ENCODE measurements at regions not wholly inside any gene's neighbourhood (a gene's known extent, or its start where the extent isn't known, plus 50 kb on each side); places are given as distances from the start of the nearest gene placed in this dataset.
A peak's percentile ranks its signal among the peaks of the same experiment; 100 is the strongest.

DNA sequence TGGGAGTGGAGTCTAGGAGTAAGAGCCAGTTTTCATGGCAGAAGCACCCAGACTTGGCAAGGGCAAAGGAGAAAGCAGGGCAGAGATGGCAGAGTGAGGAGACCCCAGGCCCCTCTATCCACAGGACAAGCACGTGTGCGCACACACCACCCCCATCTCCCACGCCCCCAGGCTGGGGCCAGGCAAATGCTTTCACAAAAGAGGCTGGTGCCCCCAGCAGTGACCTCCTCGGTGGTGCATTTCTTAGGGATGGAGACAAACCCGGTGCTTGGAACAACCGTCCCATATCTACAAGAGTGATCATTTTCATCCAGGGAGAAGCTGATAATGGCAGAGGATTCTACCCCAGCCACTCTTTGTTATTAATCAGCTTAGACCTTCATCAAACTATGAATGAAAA, 62.0 kb downstream of the KCNF1 start:
- H3K9me3 ChIP-seq (ENCODE audit: control insufficient read depth in 5 of 5, low read length in 5 of 5): peaks cover 0 to 4% (median 0%) of the 10 kb centered on the region in 5 donors
- no peak overlapping the region for H3K4me3 ChIP-seq (ENCODE audit: low read depth in 1 of 5, low read length in 5 of 5)
- H3K36me3 ChIP-seq (ENCODE audit: control insufficient read depth in 5 of 5, insufficient read depth in 5 of 5, low read length in 5 of 5): no peaks in the 10 kb centered on the region
- peaks cover 5 to 16% (median 7%) of the 10 kb centered on the region in 5 donors for H3K27me3 ChIP-seq (ENCODE audit: control insufficient read depth in 5 of 5, insufficient read depth in 4 of 5, low read length in 5 of 5)
- H3K27ac ChIP-seq (ENCODE audit: low read depth, low read length): no peak overlapping the region
- H3K9ac ChIP-seq (ENCODE audit: low read length in 5 of 5): no peak overlapping the region
- peaks cover 0 to 3% (median 0%) of the 10 kb centered on the region in 5 donors for H3K4me1 ChIP-seq (ENCODE audit: control insufficient read depth in 5 of 5, insufficient read depth in 5 of 5, low read length in 5 of 5)

GRCh38 chr2:10977003-10977402, 65.3 kb downstream of the KCNF1 start:
- no peak overlapping the region for H3K9ac ChIP-seq (ENCODE audit: low read length in 5 of 5)
- H3K9me3 ChIP-seq (ENCODE audit: control insufficient read depth in 5 of 5, low read length in 5 of 5): peaks cover 0 to 4% (median 0%) of the 10 kb centered on the region in 5 donors
- no peak overlapping the region for H3K27ac ChIP-seq (ENCODE audit: low read depth, low read length)
- no peaks in the 10 kb centered on the region for H3K36me3 ChIP-seq (ENCODE audit: control insufficient read depth in 5 of 5, insufficient read depth in 5 of 5, low read length in 5 of 5)
- H3K4me1 ChIP-seq (ENCODE audit: control insufficient read depth in 5 of 5, insufficient read depth in 5 of 5, low read length in 5 of 5): peaks cover 0 to under 1% (median 0%) of the 10 kb centered on the region in 5 donors
- peaks cover 0 to 9% (median 5%) of the 10 kb centered on the region in 5 donors for H3K27me3 ChIP-seq (ENCODE audit: control insufficient read depth in 5 of 5, insufficient read depth in 4 of 5, low read length in 5 of 5)
- H3K4me3 ChIP-seq (ENCODE audit: low read depth in 1 of 5, low read length in 5 of 5): no peak overlapping the region

GRCh38 chr2:10977621-10978020, 65.9 kb downstream of the KCNF1 start:
- Histone ChIP-seq H3K4me1 (ENCODE audit: control insufficient read depth in 5 of 5, insufficient read depth in 5 of 5, low read length in 5 of 5) (no peaks in the 10 kb centered on the region), H3K4me3 (ENCODE audit: low read depth in 1 of 5, low read length in 5 of 5) (no peak overlapping the region), H3K9me3 (ENCODE audit: control insufficient read depth in 5 of 5, low read length in 5 of 5) (peaks cover 0 to 4% (median 0%) of the 10 kb centered on the region in 5 donors), H3K27ac (ENCODE audit: low read depth, low read length) (no peak overlapping the region), H3K27me3 (ENCODE audit: control insufficient read depth in 5 of 5, insufficient read depth in 4 of 5, low read length in 5 of 5) (peaks cover 0 to 9% (median 5%) of the 10 kb centered on the region in 5 donors), H3K36me3 (ENCODE audit: control insufficient read depth in 5 of 5, insufficient read depth in 5 of 5, low read length in 5 of 5) (no peaks in the 10 kb centered on the region), H3K9ac (ENCODE audit: low read length in 5 of 5) (no peak overlapping the region)

DNA sequence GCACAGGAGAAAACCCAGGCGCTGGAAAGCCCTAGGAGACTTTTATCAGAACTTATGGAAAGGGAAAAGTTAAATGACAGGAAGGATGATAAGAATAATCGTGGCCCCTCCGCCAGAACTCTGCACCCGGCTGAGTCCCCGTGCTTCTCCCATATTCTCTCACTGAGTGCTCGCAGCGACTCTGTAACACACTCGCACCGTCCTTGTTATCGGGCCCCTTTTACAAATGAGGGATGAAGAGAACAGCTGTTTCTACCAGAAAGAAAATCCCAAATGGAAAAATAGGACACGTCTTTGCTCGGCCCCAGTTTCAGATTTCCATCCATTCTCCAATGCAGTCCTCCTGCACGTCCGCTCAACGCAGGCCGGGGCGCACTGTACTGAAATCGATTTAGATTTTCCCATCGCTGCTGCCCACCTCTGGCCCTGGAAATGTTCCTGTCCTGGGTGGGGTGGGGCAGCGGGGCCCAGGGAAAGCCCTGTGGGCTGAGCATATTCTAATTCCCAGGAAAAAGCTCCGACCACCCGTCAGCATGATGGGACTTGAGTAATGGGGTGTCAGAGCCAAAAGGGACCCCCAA, 66.4 kb downstream of the KCNF1 start:
- Histone ChIP-seq H3K27me3 (ENCODE audit: control insufficient read depth in 5 of 5, insufficient read depth in 4 of 5, low read length in 5 of 5) (peaks cover 0 to 10% (median 8%) of the 10 kb centered on the region in 5 donors), H3K36me3 (ENCODE audit: control insufficient read depth in 5 of 5, insufficient read depth in 5 of 5, low read length in 5 of 5) (no peaks in the 10 kb centered on the region), H3K4me1 (ENCODE audit: control insufficient read depth in 5 of 5, insufficient read depth in 5 of 5, low read length in 5 of 5) (peaks cover 0 to under 1% (median 0%) of the 10 kb centered on the region in 5 donors), H3K9ac (ENCODE audit: low read length in 5 of 5) (no peak overlapping the region), H3K4me3 (ENCODE audit: low read depth in 1 of 5, low read length in 5 of 5) (no peak overlapping the region), H3K27ac (ENCODE audit: low read depth, low read length) (no peak overlapping the region), H3K9me3 (ENCODE audit: control insufficient read depth in 5 of 5, low read length in 5 of 5) (peaks cover 0 to 4% (median 0%) of the 10 kb centered on the region in 5 donors)

DNA sequence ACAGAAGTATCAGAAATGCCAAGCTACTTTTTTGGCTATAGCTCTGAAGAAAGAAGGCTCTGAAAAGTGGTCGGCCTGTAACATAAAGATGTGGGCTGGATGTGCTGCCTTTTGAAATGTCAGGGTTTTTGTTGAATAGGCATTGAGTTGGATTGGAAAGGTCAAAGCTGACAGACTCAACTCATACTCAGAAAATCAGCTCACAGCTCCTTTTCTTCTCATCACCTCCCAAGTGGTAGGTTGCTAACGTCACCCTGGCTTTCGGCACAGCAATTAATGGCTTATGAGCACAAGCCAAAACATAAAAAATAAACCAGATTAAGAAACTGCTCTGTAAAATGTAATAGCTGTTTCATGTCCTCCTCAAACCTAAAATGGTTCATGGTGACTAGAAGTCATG, 68.3 kb downstream of the KCNF1 start:
- Histone ChIP-seq H3K4me3 (ENCODE audit: low read depth in 1 of 5, low read length in 5 of 5) (no peak overlapping the region), H3K27me3 (ENCODE audit: control insufficient read depth in 5 of 5, insufficient read depth in 4 of 5, low read length in 5 of 5) (peaks cover 9 to 26% (median 16%) of the 10 kb centered on the region in 5 donors), H3K9me3 (ENCODE audit: control insufficient read depth in 5 of 5, low read length in 5 of 5) (peaks cover 0 to 4% (median 0%) of the 10 kb centered on the region in 5 donors), H3K27ac (ENCODE audit: low read depth, low read length) (no peak overlapping the region), H3K36me3 (ENCODE audit: control insufficient read depth in 5 of 5, insufficient read depth in 5 of 5, low read length in 5 of 5) (no peaks in the 10 kb centered on the region), H3K9ac (ENCODE audit: low read length in 5 of 5) (no peak overlapping the region), H3K4me1 (ENCODE audit: control insufficient read depth in 5 of 5, insufficient read depth in 5 of 5, low read length in 5 of 5) (peaks cover 0 to 4% (median 0%) of the 10 kb centered on the region in 5 donors)

DNA sequence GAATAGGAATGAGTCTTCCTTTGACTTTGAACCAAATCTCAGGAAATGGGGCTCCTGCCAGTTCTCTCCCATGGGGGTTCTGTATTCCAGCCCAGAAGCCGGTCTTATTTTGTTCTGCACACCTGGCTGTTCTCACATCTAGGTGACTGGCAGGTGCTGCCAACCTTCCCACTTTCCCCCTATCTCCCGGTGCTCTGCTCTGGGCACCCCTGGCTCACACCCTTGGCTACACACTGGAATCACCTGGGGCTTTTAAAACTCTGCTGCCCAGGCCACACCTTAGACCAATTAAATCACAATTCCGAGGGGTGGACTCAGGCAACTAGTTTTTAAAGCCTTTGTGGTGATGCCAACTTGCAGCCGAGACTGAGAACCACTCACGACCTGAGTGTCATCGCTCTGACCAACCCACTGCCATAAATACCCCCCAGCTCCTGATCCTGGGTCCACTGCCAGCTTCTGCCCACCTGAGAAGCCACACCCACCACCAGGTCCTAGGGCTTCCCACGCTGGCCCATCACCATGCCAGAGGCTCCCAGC, 69.2 kb downstream of the KCNF1 start:
- no peak overlapping the region for H3K4me3 ChIP-seq (ENCODE audit: low read depth in 1 of 5, low read length in 5 of 5)
- no peaks in the 10 kb centered on the region for H3K36me3 ChIP-seq (ENCODE audit: control insufficient read depth in 5 of 5, insufficient read depth in 5 of 5, low read length in 5 of 5)
- H3K4me1 ChIP-seq (ENCODE audit: control insufficient read depth in 5 of 5, insufficient read depth in 5 of 5, low read length in 5 of 5): peaks cover 0 to 4% (median 0%) of the 10 kb centered on the region in 5 donors
- H3K9me3 ChIP-seq (ENCODE audit: control insufficient read depth in 5 of 5, low read length in 5 of 5): no peaks in the 10 kb centered on the region
- peaks cover 9 to 29% (median 16%) of the 10 kb centered on the region in 5 donors for H3K27me3 ChIP-seq (ENCODE audit: control insufficient read depth in 5 of 5, insufficient read depth in 4 of 5, low read length in 5 of 5)
- no peak overlapping the region for H3K27ac ChIP-seq (ENCODE audit: low read depth, low read length)
- no peak overlapping the region for H3K9ac ChIP-seq (ENCODE audit: low read length in 5 of 5)

DNA sequence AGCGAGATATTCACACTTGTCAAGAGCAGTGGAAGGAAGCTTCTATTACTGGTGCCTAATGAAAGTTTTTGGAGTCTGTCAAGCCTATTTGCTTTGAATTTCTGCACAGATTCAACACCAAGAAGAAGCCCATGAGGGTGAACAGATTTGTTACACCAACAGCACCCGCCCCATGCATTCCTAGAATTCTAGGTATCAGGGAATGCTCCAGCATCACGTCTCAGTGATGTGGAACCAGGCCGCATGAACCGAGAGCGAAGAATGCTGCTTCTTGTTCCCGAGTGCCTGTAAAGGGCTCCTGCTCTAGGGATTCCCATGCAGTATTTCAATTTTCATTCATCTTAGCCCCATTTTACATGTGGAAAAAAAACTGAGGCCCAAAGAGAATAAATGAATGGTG, 69.7 kb downstream of the KCNF1 start:
- H3K4me1 ChIP-seq (ENCODE audit: control insufficient read depth in 5 of 5, insufficient read depth in 5 of 5, low read length in 5 of 5): peaks cover 0 to 4% (median 0%) of the 10 kb centered on the region in 5 donors
- no peak overlapping the region for H3K9ac ChIP-seq (ENCODE audit: low read length in 5 of 5)
- H3K36me3 ChIP-seq (ENCODE audit: control insufficient read depth in 5 of 5, insufficient read depth in 5 of 5, low read length in 5 of 5): no peaks in the 10 kb centered on the region
- H3K27me3 ChIP-seq (ENCODE audit: control insufficient read depth in 5 of 5, insufficient read depth in 4 of 5, low read length in 5 of 5): peaks cover 9 to 29% (median 16%) of the 10 kb centered on the region in 5 donors
- no peak overlapping the region for H3K27ac ChIP-seq (ENCODE audit: low read depth, low read length)
- H3K9me3 ChIP-seq (ENCODE audit: control insufficient read depth in 5 of 5, low read length in 5 of 5): no peaks in the 10 kb centered on the region
- no peak overlapping the region for H3K4me3 ChIP-seq (ENCODE audit: low read depth in 1 of 5, low read length in 5 of 5)

- H3K27me3 ChIP-seq (ENCODE audit: control insufficient read depth in 5 of 5, insufficient read depth in 4 of 5, low read length in 5 of 5): peaks cover 9 to 29% (median 16%) of the 10 kb centered on the region in 5 donors
- peaks cover 0 to 4% (median 0%) of the 10 kb centered on the region in 5 donors for H3K4me1 ChIP-seq (ENCODE audit: control insufficient read depth in 5 of 5, insufficient read depth in 5 of 5, low read length in 5 of 5)
- no peak overlapping the region for H3K4me3 ChIP-seq (ENCODE audit: low read depth in 1 of 5, low read length in 5 of 5)
- H3K27ac ChIP-seq (ENCODE audit: low read depth, low read length): no peak overlapping the region
- H3K36me3 ChIP-seq (ENCODE audit: control insufficient read depth in 5 of 5, insufficient read depth in 5 of 5, low read length in 5 of 5): no peaks in the 10 kb centered on the region
- H3K9me3 ChIP-seq (ENCODE audit: control insufficient read depth in 5 of 5, low read length in 5 of 5): no peaks in the 10 kb centered on the region
- no peak overlapping the region for H3K9ac ChIP-seq (ENCODE audit: low read length in 5 of 5)
Observed at GRCh38 chr2:10981941-10982431, 70.3 kb downstream of the KCNF1 start.

- no peak overlapping the region for H3K27ac ChIP-seq (ENCODE audit: low read depth, low read length)
- peaks cover 0 to 4% (median 0%) of the 10 kb centered on the region in 5 donors for H3K4me1 ChIP-seq (ENCODE audit: control insufficient read depth in 5 of 5, insufficient read depth in 5 of 5, low read length in 5 of 5)
- no peak overlapping the region for H3K9ac ChIP-seq (ENCODE audit: low read length in 5 of 5)
- H3K36me3 ChIP-seq (ENCODE audit: control insufficient read depth in 5 of 5, insufficient read depth in 5 of 5, low read length in 5 of 5): no peaks in the 10 kb centered on the region
- H3K4me3 ChIP-seq (ENCODE audit: low read depth in 1 of 5, low read length in 5 of 5): peak overlapping the region in 2 of 5 donors; percentile 6 to 36
- H3K9me3 ChIP-seq (ENCODE audit: control insufficient read depth in 5 of 5, low read length in 5 of 5): no peaks in the 10 kb centered on the region
- peaks cover 9 to 27% (median 16%) of the 10 kb centered on the region in 5 donors for H3K27me3 ChIP-seq (ENCODE audit: control insufficient read depth in 5 of 5, insufficient read depth in 4 of 5, low read length in 5 of 5)
Observed at GRCh38 chr2:10982931-10983701, 71.4 kb downstream of the KCNF1 start.

GRCh38 chr2:10983711-10984110, 72.0 kb downstream of the KCNF1 start:
- Histone ChIP-seq H3K9ac (ENCODE audit: low read length in 5 of 5) (no peak overlapping the region), H3K9me3 (ENCODE audit: control insufficient read depth in 5 of 5, low read length in 5 of 5) (no peaks in the 10 kb centered on the region), H3K36me3 (ENCODE audit: control insufficient read depth in 5 of 5, insufficient read depth in 5 of 5, low read length in 5 of 5) (no peaks in the 10 kb centered on the region), H3K4me1 (ENCODE audit: control insufficient read depth in 5 of 5, insufficient read depth in 5 of 5, low read length in 5 of 5) (peaks cover 0 to 4% (median 0%) of the 10 kb centered on the region in 5 donors), H3K27me3 (ENCODE audit: control insufficient read depth in 5 of 5, insufficient read depth in 4 of 5, low read length in 5 of 5) (peaks cover 7 to 23% (median 15%) of the 10 kb centered on the region in 5 donors), H3K4me3 (ENCODE audit: low read depth in 1 of 5, low read length in 5 of 5) (peak overlapping the region in 2 of 5 donors; percentile 6 to 36), H3K27ac (ENCODE audit: low read depth, low read length) (no peak overlapping the region)

All from subcutaneous abdominal adipose tissue (tissue), 5 donors.